IMR-90 (cell line): ENCODE measurements at regions not wholly inside any gene's neighbourhood (a gene's known extent, or its start where the extent isn't known, plus 50 kb on each side); places are given as distances from the start of the nearest gene placed in this dataset.

Source experiments
- ATAC-seq: fragments of 200-7000 bp; cut with Tn5 transposase; 2 replicates; pipeline ENCODE4 v1.9.1; 2020; ENCODE audit warnings: low read depth, mild to moderate bottlenecking, moderate library complexity
- BruUV-seq: library from RNA; stranded (reverse); fragments of 400-500 nt; replicated peaks from 2 replicates; lab custom pipeline; 2021; lab: Mats Ljungman, UMichigan
- CTCF ChIA-PET: fragments of 300-600 bp; formaldehyde crosslinking; extraction: SDS; loops from one replicate; lab custom pipeline; 2021; ENCODE audit warnings: antibody characterized with exemption; lab: Yijun Ruan, JAX
- POLR2A ChIA-PET: fragments of 300-600 bp; sonication (Branson Sonifier 250); formaldehyde crosslinking; loops from one replicate; lab custom pipeline; 2022; ENCODE audit warnings: antibody characterized with exemption; ENCODE audit not compliant: unreplicated experiment; lab: Charles Lee
- DNase-seq: peaks from one replicate; pipeline ENCODE4 v3.0.0; 2013
- H2AFZ ChIP-seq: replicated peaks from 2 replicates; pipeline ENCODE3; 2013; ENCODE audit warnings: low read length, mild to moderate bottlenecking; ENCODE audit not compliant: poor library complexity
- H2AK5ac ChIP-seq: 2 replicates; pipeline ENCODE4 v1.6.1; 2013; ENCODE audit warnings: low read depth, low read length, inconsistent platforms
- H2AK9ac ChIP-seq: replicated peaks from 2 replicates; pipeline ENCODE3; 2013; ENCODE audit warnings: mild to moderate bottlenecking, low read depth, low read length, moderate library complexity; ENCODE audit not compliant: poor library complexity
- H2BK120ac ChIP-seq: 2 replicates; pipeline ENCODE4 v1.6.1; 2013; ENCODE audit warnings: low read depth, low read length, inconsistent platforms
- H2BK15ac ChIP-seq: 3 replicates; pipeline ENCODE4 v1.6.1; 2013; ENCODE audit warnings: low read depth, low read length, inconsistent platforms
- H2BK20ac ChIP-seq: 2 replicates; pipeline ENCODE4 v1.6.1; 2013; ENCODE audit warnings: low read depth, mild to moderate bottlenecking, inconsistent platforms, low read length, moderate library complexity
- H2BK5ac ChIP-seq: 2 replicates; pipeline ENCODE4 v1.6.1; 2013; ENCODE audit warnings: mild to moderate bottlenecking, low read depth, low read length, inconsistent platforms; ENCODE audit not compliant: poor library complexity, severe bottlenecking
- H3K14ac ChIP-seq: replicated peaks from 2 replicates; pipeline ENCODE4 v1.6.1; 2013; ENCODE audit warnings: low read depth, low read length, inconsistent platforms
- H3K18ac ChIP-seq: 2 replicates; pipeline ENCODE4 v1.6.1; 2013; ENCODE audit warnings: low read depth, low read length, control low read depth
- H3K23ac ChIP-seq: 2 replicates; pipeline ENCODE4 v1.6.1; 2013; ENCODE audit warnings: low read depth, low read length, inconsistent platforms
- H3K27ac ChIP-seq: 2 replicates; pipeline ENCODE4 v1.5.1; 2013; ENCODE audit warnings: mild to moderate bottlenecking, control low read depth, low read length; ENCODE audit not compliant: insufficient read depth
- H3K27me3 ChIP-seq: 2 replicates; pipeline ENCODE4 v1.6.1; 2013; ENCODE audit warnings: low read length; ENCODE audit not compliant: control insufficient read depth, insufficient read depth
- H3K36me3 ChIP-seq: 2 replicates; pipeline ENCODE4 v1.6.1; 2013; ENCODE audit warnings: low read length, mixed read lengths; ENCODE audit not compliant: control insufficient read depth, insufficient read depth
- H3K4ac ChIP-seq: 2 replicates; pipeline ENCODE4 v1.6.1; 2013; ENCODE audit warnings: low read depth, low read length, inconsistent platforms
- H3K4me1 ChIP-seq: 2 replicates; pipeline ENCODE4 v1.6.1; 2013; ENCODE audit warnings: low read length, mixed read lengths; ENCODE audit not compliant: control insufficient read depth, insufficient read depth
- H3K4me2 ChIP-seq: 2 replicates; pipeline ENCODE4 v1.6.1; 2013; ENCODE audit warnings: low read depth, mild to moderate bottlenecking, control low read depth, low read length, moderate library complexity
- H3K4me3 ChIP-seq: 2 replicates; pipeline ENCODE4 v1.5.1; 2013; ENCODE audit warnings: low read depth, mild to moderate bottlenecking, control low read depth, low read length, moderate library complexity; ENCODE audit not compliant: insufficient read depth
- H3K56ac ChIP-seq: 2 replicates; pipeline ENCODE4 v1.6.1; 2013; ENCODE audit warnings: low read length, inconsistent platforms; ENCODE audit not compliant: insufficient read depth; ENCODE audit errors: extremely low read depth
- H3K79me1 ChIP-seq, 2 experiments: 2 replicates each; pipeline ENCODE4 v1.6.1; 2013; ENCODE audit warnings: low read length in 2 of 2, inconsistent platforms in 1 of 2, low read depth in 1 of 2
- H3K9ac ChIP-seq: 2 replicates; pipeline ENCODE4 v1.6.1; 2013; ENCODE audit warnings: low read depth, low read length, control low read depth
- H3K9me1 ChIP-seq: 2 replicates; pipeline ENCODE4 v1.6.1; 2013; ENCODE audit warnings: low read length, inconsistent platforms; ENCODE audit not compliant: insufficient read depth
- H3K9me3 ChIP-seq: 2 replicates; pipeline ENCODE4 v1.6.1; 2013; ENCODE audit warnings: low read length; ENCODE audit not compliant: control insufficient read depth, insufficient read depth
- H4K20me1 ChIP-seq: 2 replicates; pipeline ENCODE4 v1.6.1; 2013; ENCODE audit warnings: low read length, inconsistent platforms; ENCODE audit not compliant: insufficient read depth
- H4K5ac ChIP-seq: 2 replicates; pipeline ENCODE4 v1.6.1; 2013; ENCODE audit warnings: mild to moderate bottlenecking, low read depth, low read length, control low read depth
- H4K8ac ChIP-seq, 2 experiments: 2 replicates each; pipeline ENCODE4 v1.6.1; 2013; ENCODE audit warnings: low read depth in 2 of 2, low read length in 2 of 2, control low read depth in 1 of 2, inconsistent platforms in 1 of 2
- H4K91ac ChIP-seq: 2 replicates; pipeline ENCODE4 v1.6.1; 2013; ENCODE audit warnings: low read depth, low read length, inconsistent platforms; ENCODE audit not compliant: insufficient read depth
- BHLHE40 ChIP-seq: fragments of 150-350 bp; IDR thresholded peaks from 2 replicates; pipeline ENCODE4 v1.6.1; 2016; ENCODE audit warnings: mild to moderate bottlenecking, low read depth, low read length
- FOS ChIP-seq: fragments of 150-350 bp; IDR thresholded peaks from 2 replicates; pipeline ENCODE4 v1.6.1; 2016; ENCODE audit warnings: low read depth, low read length
- MAFK ChIP-seq: IDR thresholded peaks from 2 replicates; pipeline ENCODE4 v1.6.1; 2012; ENCODE audit warnings: low read depth, low read length, improper control_type of control experiment
- WGBS, 2 experiments: methylation state at CpG; one replicate each; pipeline versions ENCODE4 v1.1.5 to v1.1.7; 2013; ENCODE audit warnings: missing lambda C conversion rate in 2 of 2; ENCODE audit not compliant: insufficient read length in 1 of 2; ENCODE audit errors: extremely low coverage in 2 of 2; 5-methylcytosine and 5-hydroxymethylcytosine counted together
- dilution Hi-C: fragments of 300-500 bp; cut with HindIII; formaldehyde crosslinking; loops from one replicate; pipeline ENCODE4 v1.14.3; 2018; ENCODE audit warnings: low sequenced_read_pairs; ENCODE audit not compliant: unreplicated experiment
- in situ Hi-C: fragments of 300-500 bp; cut with MboI; formaldehyde crosslinking; loops from 3 replicates; pipeline ENCODE4 v1.14.3; 2019; ENCODE audit warnings: low sequenced_read_pairs, inconsistent platforms, mixed read lengths
- intact Hi-C: fragments of 100-400 bp; cut with micrococcal nuclease; formaldehyde crosslinking; loops from 2 replicates; pipeline ENCODE4 v1.10.0; 2022

GRCh38 chr5:2569774-2570542 lies 181.5 kb downstream of the IRX2 start:
- dilution Hi-C loops (no loop called here), intact Hi-C loops (no loop called here), in situ Hi-C loops (no loop called here)
- no peak overlapping the region for H4K8ac ChIP-seq
- H2BK20ac ChIP-seq = no peak overlapping the region
- no peak for ATAC-seq
- H3K36me3 ChIP-seq = no peaks in the 10 kb centered on the region
- no peak overlapping the region for H2AK9ac ChIP-seq
- H2BK120ac ChIP-seq = no peak overlapping the region
- ChIA-PET CTCF (no interaction called here), POLR2A (no interaction called here)
- no peak overlapping the region for H3K56ac ChIP-seq
- no TSS peak for BruUV-seq
- H3K4me3 ChIP-seq = no peak overlapping the region
- no peak overlapping the region for H3K4me2 ChIP-seq
- no peak overlapping the region for H3K9ac ChIP-seq
- 20% methylated on average over 2 of the region's 15 CpGs; no CpG with 5 or more reads in 1 of the 2 experiments for WGBS, 2 experiments
- H3K27me3 ChIP-seq = no peaks in the 10 kb centered on the region
- no peak overlapping the region for H4K5ac ChIP-seq
- H2BK15ac ChIP-seq = no peak overlapping the region
- H3K18ac ChIP-seq = no peak overlapping the region
- H3K79me1 ChIP-seq = no peaks in the 10 kb centered on the region
- H2AK5ac ChIP-seq = no peak overlapping the region
- H3K27ac ChIP-seq = no peak overlapping the region
- H3K4me1 ChIP-seq = no peaks in the 10 kb centered on the region
- TF ChIP-seq MAFK (no peak), BHLHE40 (no peak), FOS (no peak)
- H4K20me1 ChIP-seq = no peaks in the 10 kb centered on the region
- H3K4ac ChIP-seq = no peak overlapping the region
- no peak overlapping the region for H2BK5ac ChIP-seq
- H3K23ac ChIP-seq = no peak overlapping the region
- DNase-seq = no peak
- no peak overlapping the region for H3K14ac ChIP-seq
- H2AFZ ChIP-seq = no peak overlapping the region
- H4K91ac ChIP-seq = no peak overlapping the region
- H3K9me3 ChIP-seq = peaks cover 25% of the 10 kb centered on the region
- H3K9me1 ChIP-seq = no peaks in the 10 kb centered on the region
